Naive B cell (primary cell): ENCODE measurements at regions not wholly inside any gene's neighbourhood (a gene's known extent, or its start where the extent isn't known, plus 50 kb on each side); places are given as distances from the start of the nearest gene placed in this dataset.
"Not testable (repeated sequence)": the region's sequence is repeated elsewhere in the genome, so short reads cannot be mapped to it uniquely, and the experiment has no call there.

Source experiments
- ATAC-seq, 2 donors: fragments of 150-1000 bp; cut with Tn5 transposase; 2 replicates each; pipeline ENCODE4 v1.10.0; 2021; ENCODE audit warnings: low read depth in 2 of 2, mild to moderate bottlenecking in 2 of 2, moderate library complexity in 2 of 2
- DNase-seq: peaks from one replicate; pipeline ENCODE4 v3.0.0; 2022
- H3K27ac Mint-ChIP-seq, 6 donors: one replicate each; pipeline ENCODE4 v1.8.0; 2020 to 2022; ENCODE audit warnings: mild to moderate bottlenecking in 6 of 6, mixed read lengths in 6 of 6, moderate library complexity in 5 of 6, inconsistent platforms in 2 of 6
- H3K27me3 Mint-ChIP-seq, 3 donors: one replicate each; pipeline ENCODE4 v1.8.0; 2021 to 2022; ENCODE audit warnings: mixed read lengths in 3 of 3, mild to moderate bottlenecking in 1 of 3
- H3K36me3 Mint-ChIP-seq, 2 donors: one replicate each; pipeline ENCODE4 v1.8.0; 2020 to 2022; ENCODE audit warnings: mixed read lengths in 2 of 2, inconsistent platforms in 1 of 2, mild to moderate bottlenecking in 1 of 2
- H3K4me1 Mint-ChIP-seq, 3 donors: one replicate each; pipeline ENCODE4 v1.8.0; 2020 to 2022; ENCODE audit warnings: mixed read lengths in 3 of 3, inconsistent platforms in 1 of 3, mild to moderate bottlenecking in 1 of 3, moderate library complexity in 1 of 3
- H3K4me3 Mint-ChIP-seq, 8 donors: one replicate each; pipeline ENCODE4 v1.8.0; 2020 to 2022; ENCODE audit warnings: mild to moderate bottlenecking in 8 of 8, mixed read lengths in 8 of 8, moderate library complexity in 8 of 8, inconsistent platforms in 2 of 8
- H3K9me3 Mint-ChIP-seq, 7 donors: one replicate each; pipeline ENCODE4 v1.8.0; 2020 to 2022; ENCODE audit warnings: mixed read lengths in 7 of 7, mild to moderate bottlenecking in 5 of 7, inconsistent platforms in 2 of 7, moderate library complexity in 1 of 7

GRCh38 chr1:234801636-234802035, 191.7 kb upstream of the IRF2BP2 start:
- not testable (repeated sequence) for H3K4me1 Mint-ChIP-seq, DNase-seq, H3K27ac Mint-ChIP-seq, H3K27me3 Mint-ChIP-seq, H3K36me3 Mint-ChIP-seq, H3K9me3 Mint-ChIP-seq, H3K4me3 Mint-ChIP-seq, ATAC-seq

GRCh38 chr1:234801147-234801546, 191.2 kb upstream of the IRF2BP2 start:
- not testable (repeated sequence) for H3K27ac Mint-ChIP-seq, ATAC-seq, DNase-seq, H3K27me3 Mint-ChIP-seq, H3K9me3 Mint-ChIP-seq, H3K4me3 Mint-ChIP-seq, H3K36me3 Mint-ChIP-seq, H3K4me1 Mint-ChIP-seq

- H3K36me3 Mint-ChIP-seq, H3K4me3 Mint-ChIP-seq, H3K27ac Mint-ChIP-seq, DNase-seq, H3K27me3 Mint-ChIP-seq, H3K4me1 Mint-ChIP-seq, H3K9me3 Mint-ChIP-seq, ATAC-seq: not testable (repeated sequence)
Observed at GRCh38 chr1:234800563-234800962, 190.6 kb upstream of the IRF2BP2 start.

- H3K9me3 Mint-ChIP-seq, H3K4me1 Mint-ChIP-seq, H3K4me3 Mint-ChIP-seq, H3K27ac Mint-ChIP-seq, DNase-seq, H3K36me3 Mint-ChIP-seq, H3K27me3 Mint-ChIP-seq, ATAC-seq: not testable (repeated sequence)
Observed at GRCh38 chr1:234799021-234799689, 189.2 kb upstream of the IRF2BP2 start.

- not testable (repeated sequence) for H3K27ac Mint-ChIP-seq, H3K36me3 Mint-ChIP-seq, H3K4me1 Mint-ChIP-seq, H3K9me3 Mint-ChIP-seq, H3K4me3 Mint-ChIP-seq, H3K27me3 Mint-ChIP-seq, DNase-seq, ATAC-seq
Observed at GRCh38 chr1:234797216-234797615, 187.2 kb upstream of the IRF2BP2 start.

GRCh38 chr1:234796438-234796792, 186.4 kb upstream of the IRF2BP2 start:
- not testable (repeated sequence) for H3K9me3 Mint-ChIP-seq, H3K27me3 Mint-ChIP-seq, DNase-seq, ATAC-seq, H3K4me3 Mint-ChIP-seq, H3K4me1 Mint-ChIP-seq, H3K36me3 Mint-ChIP-seq, H3K27ac Mint-ChIP-seq

GRCh38 chr1:234795711-234796437, 185.9 kb upstream of the IRF2BP2 start:
- H3K4me3 Mint-ChIP-seq, DNase-seq, H3K9me3 Mint-ChIP-seq, H3K4me1 Mint-ChIP-seq, H3K27ac Mint-ChIP-seq, H3K36me3 Mint-ChIP-seq, H3K27me3 Mint-ChIP-seq, ATAC-seq: not testable (repeated sequence)

- not testable (repeated sequence) for DNase-seq, H3K4me3 Mint-ChIP-seq, H3K27me3 Mint-ChIP-seq, H3K27ac Mint-ChIP-seq, H3K4me1 Mint-ChIP-seq, H3K36me3 Mint-ChIP-seq, H3K9me3 Mint-ChIP-seq, ATAC-seq
Observed at GRCh38 chr1:234795007-234795406, 185.0 kb upstream of the IRF2BP2 start.

GRCh38 chr1:234794452-234794851, 184.5 kb upstream of the IRF2BP2 start:
- not testable (repeated sequence) for H3K27me3 Mint-ChIP-seq, DNase-seq, H3K4me3 Mint-ChIP-seq, H3K36me3 Mint-ChIP-seq, H3K27ac Mint-ChIP-seq, H3K9me3 Mint-ChIP-seq, ATAC-seq, H3K4me1 Mint-ChIP-seq

GRCh38 chr1:234793924-234794323, 183.9 kb upstream of the IRF2BP2 start:
- not testable (repeated sequence) for H3K4me3 Mint-ChIP-seq, DNase-seq, H3K27ac Mint-ChIP-seq, H3K27me3 Mint-ChIP-seq, H3K36me3 Mint-ChIP-seq, ATAC-seq, H3K9me3 Mint-ChIP-seq, H3K4me1 Mint-ChIP-seq

- not testable (repeated sequence) for H3K4me1 Mint-ChIP-seq, H3K4me3 Mint-ChIP-seq, ATAC-seq, H3K36me3 Mint-ChIP-seq, DNase-seq, H3K27me3 Mint-ChIP-seq, H3K9me3 Mint-ChIP-seq
- peak overlapping the region in 1 of 6 donors; percentile 42 for H3K27ac Mint-ChIP-seq
Observed at GRCh38 chr1:234792221-234792864, 182.4 kb upstream of the IRF2BP2 start.

- not testable (repeated sequence) for ATAC-seq, H3K9me3 Mint-ChIP-seq, H3K36me3 Mint-ChIP-seq, H3K4me3 Mint-ChIP-seq, H3K27me3 Mint-ChIP-seq, H3K4me1 Mint-ChIP-seq, DNase-seq, H3K27ac Mint-ChIP-seq
Observed at GRCh38 chr1:234791615-234792014, 181.6 kb upstream of the IRF2BP2 start.

- not testable (repeated sequence) for H3K9me3 Mint-ChIP-seq, H3K27ac Mint-ChIP-seq, H3K4me3 Mint-ChIP-seq, ATAC-seq, H3K36me3 Mint-ChIP-seq, H3K4me1 Mint-ChIP-seq, DNase-seq, H3K27me3 Mint-ChIP-seq
Observed at GRCh38 chr1:234790333-234790732, 180.4 kb upstream of the IRF2BP2 start.

- H3K4me3 Mint-ChIP-seq, ATAC-seq, H3K27ac Mint-ChIP-seq, H3K9me3 Mint-ChIP-seq, H3K27me3 Mint-ChIP-seq, H3K4me1 Mint-ChIP-seq, DNase-seq, H3K36me3 Mint-ChIP-seq: not testable (repeated sequence)
Observed at GRCh38 chr1:234787011-234787584, 177.1 kb upstream of the IRF2BP2 start.
